Type B pancreatic cell (in vitro differentiated cells): ENCODE measurements at regions not wholly inside any gene's neighbourhood (a gene's known extent, or its start where the extent isn't known, plus 50 kb on each side); places are given as distances from the start of the nearest gene placed in this dataset.

ENCODE experiments used
- DNase-seq: peaks from one replicate; pipeline ENCODE4 v3.0.0; 2021; ENCODE audit warnings: mixed read lengths; ENCODE audit not compliant: unreplicated experiment; ENCODE audit errors: extremely low spot score
- H3K27ac Mint-ChIP-seq: 2 replicates; pipeline ENCODE4 v1.8.0; 2021; ENCODE audit warnings: mild to moderate bottlenecking, mixed read lengths
- H3K27me3 Mint-ChIP-seq: 2 replicates; pipeline ENCODE4 v1.8.0; 2021; ENCODE audit warnings: mixed read lengths
- H3K36me3 Mint-ChIP-seq: 2 replicates; pipeline ENCODE4 v1.8.0; 2021; ENCODE audit warnings: mixed read lengths
- H3K4me1 Mint-ChIP-seq: one replicate; pipeline ENCODE4 v1.8.0; 2021; ENCODE audit warnings: mixed read lengths; ENCODE audit not compliant: unreplicated experiment
- H3K4me3 Mint-ChIP-seq: 2 replicates; pipeline ENCODE4 v1.8.0; 2021; ENCODE audit warnings: mild to moderate bottlenecking, mixed read lengths
- H3K9me3 Mint-ChIP-seq: 2 replicates; pipeline ENCODE4 v1.8.0; 2021; ENCODE audit warnings: mixed read lengths
- CTCF ChIP-seq: fragments of 200-600 bp; sonication (generic); conservative IDR thresholded peaks from 2 replicates; pipeline ENCODE4 v1.5.0; 2021; ENCODE audit warnings: antibody characterized with exemption, mild to moderate bottlenecking

- H3K4me1 Mint-ChIP-seq, result peaks cover 20% of the 10 kb centered on the region
- H3K27me3 Mint-ChIP-seq, result no peaks in the 10 kb centered on the region
- no peaks in the 10 kb centered on the region for H3K36me3 Mint-ChIP-seq
- H3K27ac Mint-ChIP-seq, result peak overlapping the region; percentile 50
- no peak overlapping the region for H3K4me3 Mint-ChIP-seq
- no peak for TF ChIP-seq CTCF
- no peaks in the 10 kb centered on the region for H3K9me3 Mint-ChIP-seq
- DNase-seq, result no peak
These were observed 121.1 kb upstream of the PPARGC1A start for GRCh38 chr4:24010994-24011393.

GRCh38 chr4:24010573-24010972, 120.7 kb upstream of the PPARGC1A start:
- TF ChIP-seq CTCF, result no peak
- no peak for DNase-seq
- H3K4me3 Mint-ChIP-seq, result no peak overlapping the region
- H3K27me3 Mint-ChIP-seq, result no peaks in the 10 kb centered on the region
- H3K27ac Mint-ChIP-seq, result peak overlapping the region; percentile 50
- H3K36me3 Mint-ChIP-seq, result no peaks in the 10 kb centered on the region
- H3K4me1 Mint-ChIP-seq, result peaks cover 20% of the 10 kb centered on the region
- H3K9me3 Mint-ChIP-seq, result no peaks in the 10 kb centered on the region

GRCh38 chr4:24007860-24008261, 118.0 kb upstream of the PPARGC1A start:
- H3K27ac Mint-ChIP-seq, result no peak overlapping the region
- no peaks in the 10 kb centered on the region for H3K36me3 Mint-ChIP-seq
- no peak for DNase-seq
- TF ChIP-seq CTCF, result no peak
- H3K9me3 Mint-ChIP-seq, result peaks cover 5% of the 10 kb centered on the region
- H3K4me3 Mint-ChIP-seq, result no peak overlapping the region
- H3K27me3 Mint-ChIP-seq, result no peaks in the 10 kb centered on the region
- peaks cover 28% of the 10 kb centered on the region for H3K4me1 Mint-ChIP-seq

- H3K36me3 Mint-ChIP-seq, result no peaks in the 10 kb centered on the region
- no peak for TF ChIP-seq CTCF
These were observed 116.4 kb upstream of the PPARGC1A start for GRCh38 chr4:24006269-24006668.

GRCh38 chr4:24003926-24004325, 114.1 kb upstream of the PPARGC1A start:
- peaks cover 4% of the 10 kb centered on the region for H3K27me3 Mint-ChIP-seq
- H3K4me1 Mint-ChIP-seq, result peaks cover 29% of the 10 kb centered on the region
- DNase-seq, result no peak
- H3K36me3 Mint-ChIP-seq, result no peaks in the 10 kb centered on the region
- H3K27ac Mint-ChIP-seq, result no peak overlapping the region
- peaks cover 5% of the 10 kb centered on the region for H3K9me3 Mint-ChIP-seq
- TF ChIP-seq CTCF, result no peak
- H3K4me3 Mint-ChIP-seq, result no peak overlapping the region

More at GRCh38 chr4:24006269-24006668, 116.4 kb upstream of the PPARGC1A start:
- peaks cover 36% of the 10 kb centered on the region for H3K4me1 Mint-ChIP-seq
- H3K27ac Mint-ChIP-seq, result no peak overlapping the region
- H3K27me3 Mint-ChIP-seq, result no peaks in the 10 kb centered on the region
- no peak for DNase-seq
- no peak overlapping the region for H3K4me3 Mint-ChIP-seq
- H3K9me3 Mint-ChIP-seq, result peaks cover 5% of the 10 kb centered on the region

GRCh38 chr4:24003496-24003895, 113.6 kb upstream of the PPARGC1A start:
- Mint-ChIP-seq H3K9me3 (peaks cover 5% of the 10 kb centered on the region), H3K4me3 (no peak overlapping the region), H3K27ac (no peak overlapping the region), H3K36me3 (no peaks in the 10 kb centered on the region), H3K4me1 (peaks cover 29% of the 10 kb centered on the region), H3K27me3 (peaks cover 4% of the 10 kb centered on the region)
- TF ChIP-seq CTCF, result no peak
- no peak for DNase-seq
